ENCODE measurements at regions not wholly inside any gene's neighbourhood (a gene's known extent, or its start where the extent isn't known, plus 50 kb on each side); places are given as distances from the start of the nearest gene placed in this dataset.

DNA sequence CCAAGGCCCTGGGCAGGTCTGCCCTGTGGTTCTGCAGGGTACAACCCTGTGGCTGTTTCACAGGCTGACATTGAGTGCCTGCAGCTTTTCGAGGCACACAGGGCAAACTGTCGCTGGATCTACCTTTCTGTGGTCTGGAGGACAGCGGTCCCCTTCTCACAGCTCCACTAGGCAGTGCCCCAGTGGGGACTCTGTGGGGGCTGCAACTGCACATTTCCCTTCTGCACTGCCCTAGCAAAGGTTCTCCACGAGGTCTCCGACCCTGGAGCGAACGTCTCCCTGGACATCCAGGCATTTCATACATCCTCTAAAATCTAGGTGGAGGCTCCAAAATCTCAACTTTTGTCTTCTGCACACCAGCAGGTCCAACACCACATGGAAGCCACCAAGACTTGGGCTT is 1645.2 kb upstream of the CDH6 start:
- TF ChIP-seq CTCF (IDR thresholded peaks at IDR 0.05; ENCODE audit: low read depth, low read length) (no peak), MYC (IDR thresholded peaks at IDR 0.05; ENCODE audit: low read depth, low read length) (no peak)
- DNase-seq (ENCODE audit: low read depth): no peak
- no peak overlapping the region for H3K4me3 ChIP-seq (ENCODE audit: low read depth, low read length)

DNA sequence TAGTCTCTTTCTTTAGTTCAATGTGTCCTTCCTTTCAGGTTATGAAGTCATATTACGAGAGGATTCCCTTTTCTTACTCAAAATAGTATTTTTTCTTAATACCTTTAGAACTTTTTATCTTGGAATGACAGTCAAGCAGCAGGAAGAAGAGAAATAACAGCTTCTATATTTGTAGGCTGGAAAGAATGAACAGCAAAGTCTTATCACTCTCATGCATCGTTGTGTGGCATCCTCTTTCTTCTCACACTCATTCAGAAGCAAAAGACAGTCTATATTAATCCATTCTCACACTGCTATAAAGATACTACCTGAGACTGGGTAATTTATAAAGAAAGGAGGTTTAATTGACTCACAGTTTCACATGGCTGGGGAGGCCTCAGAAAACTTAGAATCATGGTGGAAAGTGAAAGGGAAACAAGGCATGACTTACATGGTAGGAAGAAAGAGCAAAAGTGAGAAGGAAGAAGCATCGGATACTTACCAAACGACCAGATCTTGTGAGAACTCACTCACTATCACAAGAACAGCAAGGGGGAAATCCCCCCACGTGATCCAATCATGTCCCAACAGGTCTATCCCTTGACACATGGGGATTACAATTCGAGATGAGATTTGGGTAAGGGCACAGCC is 1646.1 kb upstream of the CDH6 start:
- TF ChIP-seq CTCF (IDR thresholded peaks at IDR 0.05; ENCODE audit: low read depth, low read length): no peak
- TF ChIP-seq MYC (IDR thresholded peaks at IDR 0.05; ENCODE audit: low read depth, low read length): no peak
- no peak for TF ChIP-seq MAX (IDR thresholded peaks at IDR 0.05; ENCODE audit: low read depth, low read length)
- TF ChIP-seq POLR2A (IDR thresholded peaks at IDR 0.05; ENCODE audit: extremely low read depth, insufficient read length): no peak
- H3K4me3 ChIP-seq (ENCODE audit: low read depth, low read length): no peak overlapping the region

GRCh38 chr5:29543501-29543900 is 1650.0 kb upstream of the CDH6 start:
- H3K4me3 ChIP-seq (ENCODE audit: low read depth, low read length): no peak overlapping the region
- DNase-seq (ENCODE audit: low read depth): no peak
- TF ChIP-seq MAX (IDR thresholded peaks at IDR 0.05; ENCODE audit: low read depth, low read length): no peak
- TF ChIP-seq POLR2A (IDR thresholded peaks at IDR 0.05; ENCODE audit: extremely low read depth, insufficient read length): no peak
- TF ChIP-seq MYC (IDR thresholded peaks at IDR 0.05; ENCODE audit: low read depth, low read length): no peak
- TF ChIP-seq CTCF (IDR thresholded peaks at IDR 0.05; ENCODE audit: low read depth, low read length): no peak

More for the DNA sequence above, 1646.1 kb upstream of the CDH6 start:
- no peak for DNase-seq (ENCODE audit: low read depth)

- no peak overlapping the region for H3K4me3 ChIP-seq (ENCODE audit: low read depth, low read length)
- no peak for TF ChIP-seq MAX (IDR thresholded peaks at IDR 0.05; ENCODE audit: low read depth, low read length)
- no peak for TF ChIP-seq POLR2A (IDR thresholded peaks at IDR 0.05; ENCODE audit: extremely low read depth, insufficient read length)
- TF ChIP-seq MYC (IDR thresholded peaks at IDR 0.05; ENCODE audit: low read depth, low read length): no peak
- no peak for TF ChIP-seq CTCF (IDR thresholded peaks at IDR 0.05; ENCODE audit: low read depth, low read length)
- DNase-seq (ENCODE audit: low read depth): no peak
These were observed 1669.3 kb upstream of the CDH6 start for GRCh38 chr5:29524227-29524626.

DNA sequence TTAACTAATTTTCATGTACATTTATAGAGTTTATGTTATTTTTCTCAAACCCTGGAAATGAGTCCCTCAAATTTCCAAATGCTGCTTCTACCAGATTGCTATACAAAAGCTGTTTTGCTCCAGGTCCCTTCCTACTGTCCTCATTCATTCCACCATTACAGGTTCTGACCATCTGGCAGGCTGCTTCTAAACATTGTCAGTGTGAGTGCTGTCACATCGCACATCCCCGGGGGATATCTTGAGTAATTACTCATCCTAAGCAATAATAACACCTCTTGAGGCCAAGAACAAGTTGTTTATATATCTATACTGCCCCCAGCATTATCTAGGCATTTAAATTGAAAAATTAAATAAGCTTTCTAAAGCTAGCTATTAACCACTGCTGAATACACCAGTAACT is 1675.3 kb upstream of the CDH6 start:
- H3K4me3 ChIP-seq (ENCODE audit: low read depth, low read length): no peak overlapping the region
- no peak for DNase-seq (ENCODE audit: low read depth)
- TF ChIP-seq POLR2A (IDR thresholded peaks at IDR 0.05; ENCODE audit: extremely low read depth, insufficient read length) (no peak), MYC (IDR thresholded peaks at IDR 0.05; ENCODE audit: low read depth, low read length) (no peak), CTCF (IDR thresholded peaks at IDR 0.05; ENCODE audit: low read depth, low read length) (no peak), MAX (IDR thresholded peaks at IDR 0.05; ENCODE audit: low read depth, low read length) (no peak)

DNA sequence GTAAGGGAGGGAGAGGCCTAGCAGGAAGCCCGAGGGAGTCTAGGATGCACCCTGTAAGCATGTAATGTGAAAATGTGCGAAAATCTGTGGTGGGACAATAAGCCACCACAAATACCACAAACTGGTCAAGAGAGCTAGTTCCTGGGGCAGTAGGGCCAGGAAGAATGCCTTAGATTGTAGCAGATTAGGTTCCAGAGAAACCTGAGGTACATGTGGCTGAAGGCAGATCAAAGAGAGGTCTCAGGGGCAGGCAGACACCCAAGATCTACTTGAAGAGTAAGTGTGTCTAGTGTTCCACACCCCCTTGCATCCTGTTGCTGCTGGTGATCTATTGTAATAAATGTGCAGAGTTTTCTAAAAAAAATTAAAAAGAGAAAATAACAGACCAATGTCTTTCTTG is 1677.3 kb upstream of the CDH6 start:
- no peak overlapping the region for H3K4me3 ChIP-seq (ENCODE audit: low read depth, low read length)
- TF ChIP-seq MYC (IDR thresholded peaks at IDR 0.05; ENCODE audit: low read depth, low read length): no peak
- no peak for TF ChIP-seq POLR2A (IDR thresholded peaks at IDR 0.05; ENCODE audit: extremely low read depth, insufficient read length)
- no peak for TF ChIP-seq MAX (IDR thresholded peaks at IDR 0.05; ENCODE audit: low read depth, low read length)
- TF ChIP-seq CTCF (IDR thresholded peaks at IDR 0.05; ENCODE audit: low read depth, low read length): no peak
- DNase-seq (ENCODE audit: low read depth): no peak
